ENCODE measurements at regions not wholly inside any gene's neighbourhood (a gene's known extent, or its start where the extent isn't known, plus 50 kb on each side); places are given as distances from the start of the nearest gene placed in this dataset.

GRCh38 chr5:23268136-23268535 is 239.3 kb upstream of the PRDM9 start:
- TF ChIP-seq JUND (IDR thresholded peaks at IDR 0.05; ENCODE audit: low read depth): no peak
- in situ Hi-C loops (cut with HindIII; ENCODE audit: low pct_unique_long_range_greater_than_20kb, low sequenced_read_pairs): no loop called here
- peak in 1 of 2 experiments; percentile 17 for DNase-seq (ENCODE audit: low read depth in 1 of 2, low spot score in 1 of 2)

GRCh38 chr5:23260621-23261020 is 246.8 kb upstream of the PRDM9 start:
- TF ChIP-seq JUND (IDR thresholded peaks at IDR 0.05; ENCODE audit: low read depth): no peak
- in situ Hi-C loops (cut with HindIII; ENCODE audit: low pct_unique_long_range_greater_than_20kb, low sequenced_read_pairs): no loop called here
- no peak for DNase-seq (ENCODE audit: low read depth in 1 of 2, low spot score in 1 of 2)

- no peak for TF ChIP-seq JUND (IDR thresholded peaks at IDR 0.05; ENCODE audit: low read depth)
- DNase-seq (ENCODE audit: low read depth in 1 of 2, low spot score in 1 of 2): no peak
- in situ Hi-C loops (cut with HindIII; ENCODE audit: low pct_unique_long_range_greater_than_20kb, low sequenced_read_pairs): no loop called here
Observed at GRCh38 chr5:23257656-23258055, 249.8 kb upstream of the PRDM9 start.

GRCh38 chr5:23253621-23254198 is 253.7 kb upstream of the PRDM9 start:
- no peak for DNase-seq (ENCODE audit: low read depth in 1 of 2, low spot score in 1 of 2)
- no peak for TF ChIP-seq JUND (IDR thresholded peaks at IDR 0.05; ENCODE audit: low read depth)
- in situ Hi-C loops (cut with HindIII; ENCODE audit: low pct_unique_long_range_greater_than_20kb, low sequenced_read_pairs): no loop called here

- in situ Hi-C loops (cut with HindIII; ENCODE audit: low pct_unique_long_range_greater_than_20kb, low sequenced_read_pairs): no loop called here
- no peak for DNase-seq (ENCODE audit: low read depth in 1 of 2, low spot score in 1 of 2)
- no peak for TF ChIP-seq JUND (IDR thresholded peaks at IDR 0.05; ENCODE audit: low read depth)
Observed at GRCh38 chr5:23242891-23243290, 264.5 kb upstream of the PRDM9 start.

- in situ Hi-C loops (cut with HindIII; ENCODE audit: low pct_unique_long_range_greater_than_20kb, low sequenced_read_pairs): no loop called here
- DNase-seq (ENCODE audit: low read depth in 1 of 2, low spot score in 1 of 2): no peak
- TF ChIP-seq JUND (IDR thresholded peaks at IDR 0.05; ENCODE audit: low read depth): no peak
Observed at GRCh38 chr5:23235246-23235645, 272.2 kb upstream of the PRDM9 start.

GRCh38 chr5:23234197-23234596 is 273.2 kb upstream of the PRDM9 start:
- no peak for TF ChIP-seq JUND (IDR thresholded peaks at IDR 0.05; ENCODE audit: low read depth)
- in situ Hi-C loops (cut with HindIII; ENCODE audit: low pct_unique_long_range_greater_than_20kb, low sequenced_read_pairs): no loop called here

GRCh38 chr5:23223846-23224245 is 283.6 kb upstream of the PRDM9 start:
- DNase-seq (ENCODE audit: low read depth in 1 of 2, low spot score in 1 of 2): peak in 1 of 2 experiments; percentile 7
- no peak for TF ChIP-seq JUND (IDR thresholded peaks at IDR 0.05; ENCODE audit: low read depth)
- in situ Hi-C loops (cut with HindIII; ENCODE audit: low pct_unique_long_range_greater_than_20kb, low sequenced_read_pairs): no loop called here

More at GRCh38 chr5:23234197-23234596, 273.2 kb upstream of the PRDM9 start:
- no peak for DNase-seq (ENCODE audit: low read depth in 1 of 2, low spot score in 1 of 2)

- no peak for DNase-seq (ENCODE audit: low read depth in 1 of 2, low spot score in 1 of 2)
- in situ Hi-C loops (cut with HindIII; ENCODE audit: low pct_unique_long_range_greater_than_20kb, low sequenced_read_pairs): no loop called here
Observed at GRCh38 chr5:23221831-23222230, 285.6 kb upstream of the PRDM9 start.

GRCh38 chr5:23217159-23217558 is 290.2 kb upstream of the PRDM9 start:
- in situ Hi-C loops (cut with HindIII; ENCODE audit: low pct_unique_long_range_greater_than_20kb, low sequenced_read_pairs): no loop called here
- no peak for DNase-seq (ENCODE audit: low read depth in 1 of 2, low spot score in 1 of 2)
- no peak for TF ChIP-seq JUND (IDR thresholded peaks at IDR 0.05; ENCODE audit: low read depth)

More at GRCh38 chr5:23221831-23222230, 285.6 kb upstream of the PRDM9 start:
- TF ChIP-seq JUND (IDR thresholded peaks at IDR 0.05; ENCODE audit: low read depth): no peak

- in situ Hi-C loops (cut with HindIII; ENCODE audit: low pct_unique_long_range_greater_than_20kb, low sequenced_read_pairs): no loop called here
- no peak for DNase-seq (ENCODE audit: low read depth in 1 of 2, low spot score in 1 of 2)
- no peak for TF ChIP-seq JUND (IDR thresholded peaks at IDR 0.05; ENCODE audit: low read depth)
Observed at GRCh38 chr5:23216345-23216744, 291.1 kb upstream of the PRDM9 start.

GRCh38 chr5:23208959-23209431 is 298.4 kb upstream of the PRDM9 start:
- in situ Hi-C loops (cut with HindIII; ENCODE audit: low pct_unique_long_range_greater_than_20kb, low sequenced_read_pairs): no loop called here
- peak; percentile 45 to 82 for DNase-seq (ENCODE audit: low read depth in 1 of 2, low spot score in 1 of 2)
- no peak for TF ChIP-seq JUND (IDR thresholded peaks at IDR 0.05; ENCODE audit: low read depth)

GRCh38 chr5:23204111-23204510 is 303.3 kb upstream of the PRDM9 start:
- TF ChIP-seq JUND (IDR thresholded peaks at IDR 0.05; ENCODE audit: low read depth): no peak
- in situ Hi-C loops (cut with HindIII; ENCODE audit: low pct_unique_long_range_greater_than_20kb, low sequenced_read_pairs): no loop called here
- no peak for DNase-seq (ENCODE audit: low read depth in 1 of 2, low spot score in 1 of 2)
